GM23338 (cell line): ENCODE measurements at regions not wholly inside any gene's neighbourhood (a gene's known extent, or its start where the extent isn't known, plus 50 kb on each side); places are given as distances from the start of the nearest gene placed in this dataset.

Experiments
- ATAC-seq: fragments of 200-7000 bp; cut with Tn5 transposase; 3 replicates; pipeline ENCODE4 v1.9.1; 2020
- DNase-seq: peaks from one replicate; pipeline ENCODE4 v3.0.0-alpha.2; 2015; ENCODE audit warnings: low spot score
- H2AFZ ChIP-seq: fragments of 200-600 bp; sonication (generic); 2 replicates; pipeline ENCODE4 v1.8.0; 2016; ENCODE audit warnings: antibody characterized with exemption, mild to moderate bottlenecking, moderate library complexity
- H3F3A ChIP-seq: fragments of 200-600 bp; sonication (generic); replicated peaks from 2 replicates; pipeline ENCODE4 v1.8.0; 2017; ENCODE audit warnings: antibody characterized with exemption, mixed run types, low read depth
- H3K27ac ChIP-seq: fragments of 200-600 bp; sonication (generic); 2 replicates; pipeline ENCODE4 v1.6.1; 2016; ENCODE audit warnings: low read depth
- H3K27me3 ChIP-seq: fragments of 200-600 bp; sonication (generic); 2 replicates; pipeline ENCODE4 v1.8.0; 2016; ENCODE audit warnings: mild to moderate bottlenecking, mixed run types, moderate library complexity; ENCODE audit not compliant: insufficient read depth
- H3K36me3 ChIP-seq: fragments of 200-600 bp; sonication (generic); 2 replicates; pipeline ENCODE4 v1.8.0; 2016; ENCODE audit warnings: mild to moderate bottlenecking; ENCODE audit not compliant: insufficient read depth
- H3K4me1 ChIP-seq: fragments of 200-600 bp; sonication (generic); 2 replicates; pipeline ENCODE4 v1.8.0; 2016; ENCODE audit warnings: mild to moderate bottlenecking, moderate library complexity; ENCODE audit not compliant: insufficient read depth
- H3K4me2 ChIP-seq: fragments of 200-600 bp; sonication (generic); 2 replicates; pipeline ENCODE4 v1.7.1; 2017; ENCODE audit warnings: mixed run types
- H3K4me3 ChIP-seq: fragments of 200-600 bp; sonication (generic); 2 replicates; pipeline ENCODE4 v1.6.1; 2016; ENCODE audit warnings: mixed run types
- H3K79me2 ChIP-seq: fragments of 200-600 bp; sonication (generic); replicated peaks from 2 replicates; pipeline ENCODE4 v1.8.0; 2017; ENCODE audit warnings: mild to moderate bottlenecking; ENCODE audit not compliant: insufficient read depth
- H3K9me2 ChIP-seq: fragments of 200-600 bp; sonication (generic); 2 replicates; pipeline ENCODE4 v1.8.0; 2017; ENCODE audit not compliant: insufficient read depth
- H4K20me1 ChIP-seq: fragments of 200-600 bp; sonication (generic); replicated peaks from 2 replicates; pipeline ENCODE4 v1.8.0; 2017; ENCODE audit warnings: mild to moderate bottlenecking; ENCODE audit not compliant: insufficient read depth
- H3K27ac Mint-ChIP-seq: 2 replicates; pipeline ENCODE4 v1.8.0; 2020; ENCODE audit warnings: inconsistent platforms, mild to moderate bottlenecking, moderate library complexity, mixed read lengths
- H3K27me3 Mint-ChIP-seq: 3 replicates; pipeline ENCODE4 v1.8.0; 2022; ENCODE audit warnings: low read depth, mild to moderate bottlenecking, moderate library complexity, mixed read lengths, inconsistent platforms; ENCODE audit not compliant: insufficient read depth, poor library complexity
- H3K36me3 Mint-ChIP-seq: 3 replicates; pipeline ENCODE4 v1.8.0; 2021; ENCODE audit warnings: low read depth, mild to moderate bottlenecking, inconsistent platforms, moderate library complexity, mixed read lengths
- H3K4me1 Mint-ChIP-seq: 3 replicates; pipeline ENCODE4 v1.8.0; 2020; ENCODE audit warnings: mild to moderate bottlenecking, inconsistent platforms, mixed read lengths
- H3K4me3 Mint-ChIP-seq: 3 replicates; pipeline ENCODE4 v1.8.0; 2021; ENCODE audit warnings: moderate library complexity, mild to moderate bottlenecking, inconsistent platforms, mixed read lengths
- H3K9me3 Mint-ChIP-seq: 3 replicates; pipeline ENCODE4 v1.8.0; 2020; ENCODE audit warnings: moderate library complexity, mild to moderate bottlenecking, inconsistent platforms, mixed read lengths
- CREB1 ChIP-seq: fragments of 250-450 bp; sonication (Bioruptor Pico); IDR thresholded peaks from 2 replicates; pipeline ENCODE4 v1.5.0; 2020; ENCODE audit warnings: low read depth, mild to moderate bottlenecking, moderate library complexity
- ETS1 ChIP-seq: IDR thresholded peaks from 2 replicates; pipeline ENCODE4 v1.6.1; 2016; ENCODE audit warnings: antibody characterized with exemption
- EZH2 ChIP-seq: fragments of 200-600 bp; sonication (generic); IDR thresholded peaks from one replicate; pipeline ENCODE4 v1.8.0; 2017; ENCODE audit warnings: antibody characterized with exemption, mild to moderate bottlenecking, low read depth; ENCODE audit not compliant: unreplicated experiment
- EZH2phosphoT487 ChIP-seq: fragments of 200-600 bp; sonication (generic); IDR thresholded peaks from one replicate; pipeline ENCODE4 v1.8.1; 2018; ENCODE audit warnings: antibody characterized with exemption; ENCODE audit not compliant: unreplicated experiment
- JUNB ChIP-seq: IDR thresholded peaks from one replicate; pipeline ENCODE4 v1.6.1; 2016; ENCODE audit warnings: antibody characterized with exemption; ENCODE audit not compliant: unreplicated experiment
- NANOG ChIP-seq: IDR thresholded peaks from 2 replicates; pipeline ENCODE4 v1.6.1; 2016; ENCODE audit warnings: antibody characterized with exemption, borderline replicate concordance
- POLR2AphosphoS5 ChIP-seq: IDR thresholded peaks from 2 replicates; pipeline ENCODE4 v1.6.1; 2016; ENCODE audit warnings: antibody characterized with exemption, low read depth
- ZNF114 ChIP-seq: fragments of 250-450 bp; sonication (Bioruptor Pico); IDR thresholded peaks from 2 replicates; pipeline ENCODE4 v1.5.0; 2020; ENCODE audit warnings: mild to moderate bottlenecking, moderate library complexity
- ZNF331 ChIP-seq: fragments of 250-450 bp; sonication (Bioruptor Pico); IDR thresholded peaks from 2 replicates; pipeline ENCODE4 v1.5.0; 2020; ENCODE audit warnings: low read depth, mild to moderate bottlenecking, moderate library complexity
- ZNF462 ChIP-seq: fragments of 250-450 bp; sonication (Bioruptor Pico); IDR thresholded peaks from 2 replicates; pipeline ENCODE4 v1.5.0; 2020; ENCODE audit warnings: mild to moderate bottlenecking, moderate library complexity
- TF ChIP-seq, protein P1 (sequence below): IDR thresholded peaks from one replicate; pipeline ENCODE4 v1.6.1; 2018; ENCODE audit warnings: antibody characterized with exemption; ENCODE audit not compliant: unreplicated experiment
- TF ChIP-seq, protein P2 (sequence below), 2 experiments: fragments of 200-600 bp in 1 of 2; sonication (generic) in 1 of 2; conservative IDR thresholded peaks; 2 replicates each; pipeline versions ENCODE4 v1.5.1 to v1.6.1; 2016 to 2017; ENCODE audit warnings: antibody characterized with exemption in 2 of 2, low read depth in 2 of 2, mild to moderate bottlenecking in 2 of 2, moderate library complexity in 1 of 2

GRCh38 chr3:18720543-18720942, 295.4 kb upstream of the SATB1 start:
- Histone ChIP-seq H3F3A (no peaks in the 10 kb centered on the region), H3K9me2 (peaks cover 14% of the 10 kb centered on the region), H3K36me3 (no peaks in the 10 kb centered on the region), H4K20me1 (no peaks in the 10 kb centered on the region), H3K4me3 (no peak overlapping the region), H3K27me3 (no peaks in the 10 kb centered on the region), H3K4me2 (no peak overlapping the region), H3K4me1 (no peaks in the 10 kb centered on the region), H3K27ac (no peak overlapping the region), H3K79me2 (no peaks in the 10 kb centered on the region), H2AFZ (no peak overlapping the region)
- no peak for ATAC-seq
- no peak for DNase-seq
- Mint-ChIP-seq H3K9me3 (no peaks in the 10 kb centered on the region), H3K27me3 (no peaks in the 10 kb centered on the region), H3K4me1 (no peaks in the 10 kb centered on the region), H3K27ac (no peak overlapping the region), H3K4me3 (no peak overlapping the region), H3K36me3 (no peaks in the 10 kb centered on the region)
- TF ChIP-seq CREB1 (CRISPR knock-in tag) (no peak), EZH2phosphoT487 (no peak), ZNF114 (no peak), POLR2AphosphoS5 (no peak), ZNF462 (CRISPR knock-in tag) (no peak), EZH2 (no peak), ZNF331 (no peak), ETS1 (no peak), JUNB (no peak), NANOG (no peak)
- TF ChIP-seq, protein P1, sequence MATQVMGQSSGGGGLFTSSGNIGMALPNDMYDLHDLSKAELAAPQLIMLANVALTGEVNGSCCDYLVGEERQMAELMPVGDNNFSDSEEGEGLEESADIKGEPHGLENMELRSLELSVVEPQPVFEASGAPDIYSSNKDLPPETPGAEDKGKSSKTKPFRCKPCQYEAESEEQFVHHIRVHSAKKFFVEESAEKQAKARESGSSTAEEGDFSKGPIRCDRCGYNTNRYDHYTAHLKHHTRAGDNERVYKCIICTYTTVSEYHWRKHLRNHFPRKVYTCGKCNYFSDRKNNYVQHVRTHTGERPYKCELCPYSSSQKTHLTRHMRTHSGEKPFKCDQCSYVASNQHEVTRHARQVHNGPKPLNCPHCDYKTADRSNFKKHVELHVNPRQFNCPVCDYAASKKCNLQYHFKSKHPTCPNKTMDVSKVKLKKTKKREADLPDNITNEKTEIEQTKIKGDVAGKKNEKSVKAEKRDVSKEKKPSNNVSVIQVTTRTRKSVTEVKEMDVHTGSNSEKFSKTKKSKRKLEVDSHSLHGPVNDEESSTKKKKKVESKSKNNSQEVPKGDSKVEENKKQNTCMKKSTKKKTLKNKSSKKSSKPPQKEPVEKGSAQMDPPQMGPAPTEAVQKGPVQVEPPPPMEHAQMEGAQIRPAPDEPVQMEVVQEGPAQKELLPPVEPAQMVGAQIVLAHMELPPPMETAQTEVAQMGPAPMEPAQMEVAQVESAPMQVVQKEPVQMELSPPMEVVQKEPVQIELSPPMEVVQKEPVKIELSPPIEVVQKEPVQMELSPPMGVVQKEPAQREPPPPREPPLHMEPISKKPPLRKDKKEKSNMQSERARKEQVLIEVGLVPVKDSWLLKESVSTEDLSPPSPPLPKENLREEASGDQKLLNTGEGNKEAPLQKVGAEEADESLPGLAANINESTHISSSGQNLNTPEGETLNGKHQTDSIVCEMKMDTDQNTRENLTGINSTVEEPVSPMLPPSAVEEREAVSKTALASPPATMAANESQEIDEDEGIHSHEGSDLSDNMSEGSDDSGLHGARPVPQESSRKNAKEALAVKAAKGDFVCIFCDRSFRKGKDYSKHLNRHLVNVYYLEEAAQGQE: no peak
- TF ChIP-seq, protein P2, sequence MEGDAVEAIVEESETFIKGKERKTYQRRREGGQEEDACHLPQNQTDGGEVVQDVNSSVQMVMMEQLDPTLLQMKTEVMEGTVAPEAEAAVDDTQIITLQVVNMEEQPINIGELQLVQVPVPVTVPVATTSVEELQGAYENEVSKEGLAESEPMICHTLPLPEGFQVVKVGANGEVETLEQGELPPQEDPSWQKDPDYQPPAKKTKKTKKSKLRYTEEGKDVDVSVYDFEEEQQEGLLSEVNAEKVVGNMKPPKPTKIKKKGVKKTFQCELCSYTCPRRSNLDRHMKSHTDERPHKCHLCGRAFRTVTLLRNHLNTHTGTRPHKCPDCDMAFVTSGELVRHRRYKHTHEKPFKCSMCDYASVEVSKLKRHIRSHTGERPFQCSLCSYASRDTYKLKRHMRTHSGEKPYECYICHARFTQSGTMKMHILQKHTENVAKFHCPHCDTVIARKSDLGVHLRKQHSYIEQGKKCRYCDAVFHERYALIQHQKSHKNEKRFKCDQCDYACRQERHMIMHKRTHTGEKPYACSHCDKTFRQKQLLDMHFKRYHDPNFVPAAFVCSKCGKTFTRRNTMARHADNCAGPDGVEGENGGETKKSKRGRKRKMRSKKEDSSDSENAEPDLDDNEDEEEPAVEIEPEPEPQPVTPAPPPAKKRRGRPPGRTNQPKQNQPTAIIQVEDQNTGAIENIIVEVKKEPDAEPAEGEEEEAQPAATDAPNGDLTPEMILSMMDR (conservative IDR thresholded peaks at IDR 0.05; ENCODE audit: low read depth in 2 of 2): no peak
